WTC11 (cell line): ENCODE measurements at regions not wholly inside any gene's neighbourhood (a gene's known extent, or its start where the extent isn't known, plus 50 kb on each side); places are given as distances from the start of the nearest gene placed in this dataset.

Experiments
- ATAC-seq: fragments of 200-7000 bp; cut with Tn5 transposase; 2 replicates; pipeline ENCODE4 v1.10.0; 2021; ENCODE audit warnings: mild to moderate bottlenecking, moderate library complexity
- CTCF ChIA-PET: fragments of 300-600 bp; sonication (Branson Sonifier 250); formaldehyde crosslinking; loops from one replicate; lab custom pipeline; 2021; ENCODE audit warnings: antibody characterized with exemption; lab: Charles Lee
- POLR2A ChIA-PET: fragments of 350-600 bp; sonication (Branson Sonifier 250); formaldehyde crosslinking; loops from one replicate; lab custom pipeline; 2021; ENCODE audit warnings: antibody characterized with exemption; lab: Charles Lee
- DNase-seq: peaks from one replicate; pipeline ENCODE4 v3.0.0; 2021; ENCODE audit warnings: low spot score
- H3K27ac Mint-ChIP-seq: 2 replicates; pipeline ENCODE4 v1.8.0; 2021; ENCODE audit warnings: mixed read lengths
- H3K27me3 Mint-ChIP-seq: 2 replicates; pipeline ENCODE4 v1.8.0; 2021; ENCODE audit warnings: low read depth, mild to moderate bottlenecking, moderate library complexity, mixed read lengths
- H3K36me3 Mint-ChIP-seq: 2 replicates; pipeline ENCODE4 v1.8.0; 2021; ENCODE audit warnings: mixed read lengths
- H3K4me1 Mint-ChIP-seq: 2 replicates; pipeline ENCODE4 v1.8.0; 2022; ENCODE audit warnings: mixed read lengths
- H3K4me3 Mint-ChIP-seq: 2 replicates; pipeline ENCODE4 v1.8.0; 2021; ENCODE audit warnings: mild to moderate bottlenecking, moderate library complexity, mixed read lengths
- H3K9me3 Mint-ChIP-seq: 2 replicates; pipeline ENCODE4 v1.8.0; 2021; ENCODE audit warnings: mixed read lengths
- AFF4 ChIP-seq: sonication (generic); formaldehyde crosslinking; IDR thresholded peaks from 2 replicates; pipeline ENCODE4 v1.8.1; 2023; ENCODE audit warnings: mild to moderate bottlenecking, missing genetic modification reagents, borderline replicate concordance
- ARID4B ChIP-seq: sonication (generic); formaldehyde crosslinking; IDR thresholded peaks from 2 replicates; pipeline ENCODE4 v1.8.0; 2023; ENCODE audit warnings: missing genetic modification reagents, mild to moderate bottlenecking, borderline replicate concordance
- ATF2 ChIP-seq: sonication (generic); formaldehyde crosslinking; IDR thresholded peaks from 2 replicates; pipeline ENCODE4 v1.8.1; 2022; ENCODE audit warnings: low read depth, missing genetic modification reagents, borderline replicate concordance
- ATF3 ChIP-seq: sonication (generic); formaldehyde crosslinking; conservative IDR thresholded peaks from 2 replicates; pipeline ENCODE4 v1.8.1; 2022; ENCODE audit warnings: mild to moderate bottlenecking, missing genetic modification reagents
- CREB1 ChIP-seq: sonication (generic); formaldehyde crosslinking; IDR thresholded peaks from 2 replicates; pipeline ENCODE4 v1.8.0; 2023; ENCODE audit warnings: mild to moderate bottlenecking, missing genetic modification reagents
- CTCF ChIP-seq: fragments of 200-600 bp; IDR thresholded peaks from 2 replicates; pipeline ENCODE4 v1.8.0; 2022; ENCODE audit warnings: antibody characterized with exemption
- E2F1 ChIP-seq: sonication (generic); formaldehyde crosslinking; IDR thresholded peaks from 2 replicates; pipeline ENCODE4 v1.8.0; 2022; ENCODE audit warnings: mild to moderate bottlenecking, missing genetic modification reagents
- ELF4 ChIP-seq: sonication (generic); formaldehyde crosslinking; IDR thresholded peaks from 2 replicates; pipeline ENCODE4 v1.8.1; 2022; ENCODE audit warnings: low read depth, mild to moderate bottlenecking, moderate library complexity, missing genetic modification reagents
- ETV6 ChIP-seq: sonication (generic); formaldehyde crosslinking; IDR thresholded peaks from 2 replicates; pipeline ENCODE4 v1.8.1; 2022; ENCODE audit warnings: mild to moderate bottlenecking, missing genetic modification reagents
- FOXK1 ChIP-seq: sonication (generic); formaldehyde crosslinking; IDR thresholded peaks from 2 replicates; pipeline ENCODE4 v1.8.0; 2022; ENCODE audit warnings: mild to moderate bottlenecking, moderate library complexity, missing genetic modification reagents
- GTF2I ChIP-seq: fragments of 250-450 bp; sonication (Bioruptor Pico); conservative IDR thresholded peaks from 2 replicates; pipeline ENCODE4 v1.4.0; 2021; ENCODE audit warnings: mild to moderate bottlenecking
- HMGA2 ChIP-seq: fragments of 250-450 bp; sonication (Bioruptor Pico); IDR thresholded peaks from 2 replicates; pipeline ENCODE4 v1.4.0; 2021; ENCODE audit warnings: mild to moderate bottlenecking, moderate library complexity
- IRF2 ChIP-seq: sonication (generic); formaldehyde crosslinking; IDR thresholded peaks from 2 replicates; pipeline ENCODE4 v1.8.0; 2022; ENCODE audit warnings: low read depth, missing genetic modification reagents, borderline replicate concordance
- MYBL2 ChIP-seq: sonication (generic); formaldehyde crosslinking; IDR thresholded peaks from 2 replicates; pipeline ENCODE4 v1.8.1; 2023; ENCODE audit warnings: mild to moderate bottlenecking, moderate library complexity, missing genetic modification reagents
- NR2C2 ChIP-seq: sonication (generic); formaldehyde crosslinking; IDR thresholded peaks from 2 replicates; pipeline ENCODE4 v1.8.0; 2022; ENCODE audit warnings: mild to moderate bottlenecking, missing genetic modification reagents
- STAT6 ChIP-seq: sonication (generic); formaldehyde crosslinking; conservative IDR thresholded peaks from 2 replicates; pipeline ENCODE4 v1.8.1; 2023; ENCODE audit warnings: mild to moderate bottlenecking, low read depth, missing genetic modification reagents, moderate library complexity
- ZBTB43 ChIP-seq: sonication (generic); formaldehyde crosslinking; IDR thresholded peaks from 2 replicates; pipeline ENCODE4 v1.8.1; 2023; ENCODE audit warnings: mild to moderate bottlenecking, missing genetic modification reagents
- ZNF232 ChIP-seq: sonication (generic); formaldehyde crosslinking; IDR thresholded peaks from 2 replicates; pipeline ENCODE4 v1.8.0; 2022; ENCODE audit warnings: mild to moderate bottlenecking, missing genetic modification reagents
- ZNF396 ChIP-seq: fragments of 250-450 bp; sonication (Bioruptor Pico); IDR thresholded peaks from 2 replicates; pipeline ENCODE4 v1.8.0; 2021; ENCODE audit warnings: mild to moderate bottlenecking, moderate library complexity, borderline replicate concordance

- TF ChIP-seq AFF4, result no peak
Measured at GRCh38 chr17:69921046-69921445, 154.0 kb upstream of the KCNJ16 start (continued).

- Mint-ChIP-seq H3K27ac (no peak overlapping the region), H3K36me3 (peaks cover 8% of the 10 kb centered on the region), H3K27me3 (no peaks in the 10 kb centered on the region), H3K4me1 (no peaks in the 10 kb centered on the region; the same call in 1 of the 2 replicates), H3K9me3 (peaks cover 29% of the 10 kb centered on the region), H3K4me3 (no peak overlapping the region)
- TF ChIP-seq NR2C2 (CRISPR knock-in tag) (no peak), E2F1 (CRISPR knock-in tag) (no peak), ARID4B (CRISPR knock-in tag) (no peak), ELF4 (CRISPR knock-in tag) (no peak), ATF2 (CRISPR knock-in tag) (no peak), STAT6 (CRISPR knock-in tag) (no peak), GTF2I (CRISPR knock-in tag) (no peak), MYBL2 (CRISPR knock-in tag) (no peak), IRF2 (CRISPR knock-in tag) (no peak), CTCF (no peak), FOXK1 (CRISPR knock-in tag) (no peak), ZBTB43 (CRISPR knock-in tag) (no peak), ETV6 (CRISPR knock-in tag) (no peak), ATF3 (no peak), CREB1 (no peak), HMGA2 (no peak), ZNF396 (CRISPR knock-in tag) (no peak), ZNF232 (no peak)
- ATAC-seq (no peak), DNase-seq (no peak)
- CTCF ChIA-PET, result no interaction called here
- POLR2A ChIA-PET, result no interaction called here
Measured at GRCh38 chr17:69928611-69929010, 146.4 kb upstream of the KCNJ16 start.
